BJ (cell line): ENCODE measurements at regions not wholly inside any gene's neighbourhood (a gene's known extent, or its start where the extent isn't known, plus 50 kb on each side); places are given as distances from the start of the nearest gene placed in this dataset.

Source experiments
- CTCF ChIA-PET: fragments of 350-600 bp; formaldehyde crosslinking; extraction: SDS; loops from one replicate; lab custom pipeline; 2021; ENCODE audit warnings: antibody characterized with exemption, inconsistent platforms; lab: Yijun Ruan, JAX
- POLR2A ChIA-PET: fragments of 300-600 bp; sonication (Branson Sonifier 250); formaldehyde crosslinking; extraction: SDS; loops from one replicate; lab custom pipeline; 2021; ENCODE audit warnings: antibody characterized with exemption; lab: Charles Lee
- DNase-seq: peaks from one replicate; pipeline ENCODE4 v3.0.0-alpha.2; 2011; ENCODE audit warnings: low read depth
- H3K27me3 ChIP-seq: 2 replicates; pipeline ENCODE4 v1.6.0; 2011; ENCODE audit warnings: low read length; ENCODE audit not compliant: control insufficient read depth, insufficient read depth
- H3K36me3 ChIP-seq: 2 replicates; pipeline ENCODE4 v1.5.1; 2011; ENCODE audit warnings: low read length; ENCODE audit not compliant: control insufficient read depth, insufficient read depth
- H3K4me3 ChIP-seq: 2 replicates; pipeline ENCODE4 v1.5.1; 2011; ENCODE audit warnings: low read depth, mild to moderate bottlenecking, control low read depth, low read length
- TF ChIP-seq, protein P1 (sequence below): IDR thresholded peaks from 2 replicates; pipeline ENCODE4 v1.5.1; 2011; ENCODE audit warnings: low read depth, mild to moderate bottlenecking, control low read depth, inconsistent platforms, low read length, moderate library complexity; ENCODE audit not compliant: insufficient read depth

- TF ChIP-seq, protein P1, sequence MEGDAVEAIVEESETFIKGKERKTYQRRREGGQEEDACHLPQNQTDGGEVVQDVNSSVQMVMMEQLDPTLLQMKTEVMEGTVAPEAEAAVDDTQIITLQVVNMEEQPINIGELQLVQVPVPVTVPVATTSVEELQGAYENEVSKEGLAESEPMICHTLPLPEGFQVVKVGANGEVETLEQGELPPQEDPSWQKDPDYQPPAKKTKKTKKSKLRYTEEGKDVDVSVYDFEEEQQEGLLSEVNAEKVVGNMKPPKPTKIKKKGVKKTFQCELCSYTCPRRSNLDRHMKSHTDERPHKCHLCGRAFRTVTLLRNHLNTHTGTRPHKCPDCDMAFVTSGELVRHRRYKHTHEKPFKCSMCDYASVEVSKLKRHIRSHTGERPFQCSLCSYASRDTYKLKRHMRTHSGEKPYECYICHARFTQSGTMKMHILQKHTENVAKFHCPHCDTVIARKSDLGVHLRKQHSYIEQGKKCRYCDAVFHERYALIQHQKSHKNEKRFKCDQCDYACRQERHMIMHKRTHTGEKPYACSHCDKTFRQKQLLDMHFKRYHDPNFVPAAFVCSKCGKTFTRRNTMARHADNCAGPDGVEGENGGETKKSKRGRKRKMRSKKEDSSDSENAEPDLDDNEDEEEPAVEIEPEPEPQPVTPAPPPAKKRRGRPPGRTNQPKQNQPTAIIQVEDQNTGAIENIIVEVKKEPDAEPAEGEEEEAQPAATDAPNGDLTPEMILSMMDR = no peak
- no peak for DNase-seq
- Histone ChIP-seq H3K36me3 (no peaks in the 10 kb centered on the region), H3K4me3 (no peak overlapping the region), H3K27me3 (peaks cover 19% of the 10 kb centered on the region)
- ChIA-PET POLR2A (no interaction called here), CTCF (no interaction called here)
Observed at GRCh38 chr16:86138121-86139085, 239.4 kb downstream of the IRF8 start.

DNA sequence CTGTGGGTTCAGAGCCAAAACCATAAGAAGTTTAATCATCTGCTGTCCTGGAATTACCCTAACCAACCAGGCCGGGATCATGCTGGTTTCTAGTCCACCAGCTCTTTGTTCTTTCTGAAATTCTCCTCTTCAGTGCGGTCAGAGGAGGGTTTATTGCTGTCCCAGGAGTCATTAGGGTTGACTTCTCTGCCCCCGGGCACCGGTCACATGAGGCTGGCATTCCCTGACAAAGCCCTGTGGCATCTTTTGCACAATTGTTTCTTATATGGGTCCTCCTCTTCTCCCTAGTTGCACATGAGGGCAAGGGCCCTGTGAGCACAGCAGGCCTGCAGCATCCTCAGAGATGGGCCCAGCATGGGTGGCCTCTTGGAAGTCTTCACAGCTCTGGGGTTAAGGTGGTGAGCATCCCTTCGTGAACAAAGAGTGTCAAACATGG lies 243.9 kb downstream of the IRF8 start:
- CTCF ChIA-PET = interaction anchor here (1.8 kb wide), 1 partner anchor 375 kb away, joined by 3 read pairs; no protein-coding TSS in a partner anchor
- DNase-seq = no peak

GRCh38 chr16:86143666-86144065 lies 244.7 kb downstream of the IRF8 start:
- POLR2A ChIA-PET = interaction anchor here (0.5 kb wide), 1 partner anchor 586 kb away, joined by 3 read pairs; no protein-coding TSS in a partner anchor
- no peak for DNase-seq
- Histone ChIP-seq H3K4me3 (no peak overlapping the region), H3K27me3 (0 out of 2 replicates have a peak, but pooled peaks cover 5% of the 10 kb centered on the region), H3K36me3 (no peaks in the 10 kb centered on the region)
- CTCF ChIA-PET = interaction anchor here (1.8 kb wide), 1 partner anchor 374 kb away, joined by 3 read pairs; no protein-coding TSS in a partner anchor
- TF ChIP-seq, protein P1 = no peak

More for the DNA sequence above, 243.9 kb downstream of the IRF8 start:
- no peaks in the 10 kb centered on the region for H3K36me3 ChIP-seq
- TF ChIP-seq, protein P1 = no peak
- POLR2A ChIA-PET = no interaction called here
- H3K4me3 ChIP-seq = no peak overlapping the region
- H3K27me3 ChIP-seq = peaks cover 8% of the 10 kb centered on the region

DNA sequence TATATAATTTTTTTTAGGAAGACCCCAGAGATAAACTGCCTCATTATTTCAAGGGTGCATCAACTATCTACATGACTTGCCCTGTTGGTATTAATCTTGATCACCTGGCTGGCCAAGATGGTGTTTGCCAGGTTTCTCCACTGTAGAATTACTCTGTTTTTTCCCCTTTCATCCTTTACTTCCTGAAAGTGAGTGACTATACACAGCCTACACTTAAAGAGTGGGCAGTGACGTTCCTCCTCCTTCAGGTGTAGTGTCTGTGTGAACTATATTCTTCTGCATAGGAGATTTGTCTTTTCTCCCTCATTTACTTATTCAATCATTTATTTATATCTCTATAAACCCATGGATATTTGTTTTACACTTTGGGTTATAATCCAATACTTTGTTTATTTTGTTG lies 246.7 kb downstream of the IRF8 start:
- H3K27me3 ChIP-seq = peaks cover 7% of the 10 kb centered on the region; the same call in 1 of the 2 replicates
- no peaks in the 10 kb centered on the region for H3K36me3 ChIP-seq
- ChIA-PET POLR2A (no interaction called here), CTCF (interaction anchor here (0.8 to 1.2 kb wide), 2 partner anchors 12 to 107 kb away, joined by 3 to 4 read pairs; no protein-coding TSS in a partner anchor)
- TF ChIP-seq, protein P1 = no peak
- DNase-seq = no peak
- no peak overlapping the region for H3K4me3 ChIP-seq

GRCh38 chr16:86150641-86151238 lies 251.8 kb downstream of the IRF8 start:
- Histone ChIP-seq H3K4me3 (no peak overlapping the region), H3K36me3 (no peaks in the 10 kb centered on the region), H3K27me3 (peaks cover 8% of the 10 kb centered on the region)
- ChIA-PET POLR2A (no interaction called here), CTCF (no interaction called here)
- DNase-seq = no peak
- TF ChIP-seq, protein P1 = no peak
